ENCODE measurements at regions not wholly inside any gene's neighbourhood (a gene's known extent, or its start where the extent isn't known, plus 50 kb on each side); places are given as distances from the start of the nearest gene placed in this dataset.

DNA sequence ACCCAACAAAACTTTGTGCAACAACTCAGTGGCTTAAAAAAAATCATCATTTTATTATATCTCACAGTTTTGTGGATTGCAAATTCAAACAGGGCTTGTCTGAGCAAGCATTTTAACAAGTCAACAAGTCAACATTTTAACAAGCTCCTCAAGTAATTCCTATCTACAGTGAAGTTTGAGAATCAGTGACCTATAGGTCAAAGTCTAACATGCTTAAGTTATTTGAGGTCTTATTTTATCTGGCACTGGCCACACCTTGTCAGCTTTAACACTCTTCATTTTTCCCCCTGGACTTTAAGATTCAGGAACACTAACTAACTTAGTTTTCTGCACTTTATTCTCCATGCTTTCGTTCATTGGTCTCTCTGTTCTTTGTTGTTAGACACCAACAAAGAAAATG is 71.2 kb upstream of the PELI2 start:
- no peak for TF ChIP-seq CTCF (IDR thresholded peaks at IDR 0.05; ENCODE audit: low read depth, low read length)
- no peaks in the 10 kb centered on the region for H3K9me3 ChIP-seq (ENCODE audit: control insufficient read depth, insufficient read depth, low read length)
- H3K4me3 ChIP-seq (ENCODE audit: low read depth, low read length) = no peak overlapping the region
- POLR2A ChIA-PET = no interaction called here
- no peak overlapping the region for H3K27ac ChIP-seq (ENCODE audit: low read depth, low read length)
- no peak for DNase-seq (ENCODE audit: low read depth, low spot score)
- peaks cover 11% of the 10 kb centered on the region for H3K27me3 ChIP-seq (ENCODE audit: control insufficient read depth, insufficient read depth, low read length)
- CTCF ChIA-PET = no interaction called here

DNA sequence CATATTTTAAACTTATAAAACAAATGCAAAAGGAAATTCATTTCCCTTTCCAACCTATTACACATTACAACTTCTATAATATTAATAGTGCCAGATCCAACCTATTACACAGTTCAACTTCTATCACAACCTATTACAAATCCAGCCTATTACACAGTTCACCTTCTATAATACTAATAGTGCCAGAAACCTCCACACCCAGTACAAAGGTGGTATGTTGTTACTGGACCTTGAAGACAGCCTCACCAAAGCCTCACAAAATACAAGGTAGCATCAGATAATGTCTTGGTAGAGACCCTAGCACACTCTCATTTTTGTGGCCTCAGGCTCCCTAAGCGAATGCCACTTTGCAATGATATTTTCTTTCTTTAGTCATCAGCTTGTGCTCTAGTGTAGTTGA is 68.7 kb upstream of the PELI2 start:
- TF ChIP-seq CTCF (IDR thresholded peaks at IDR 0.05; ENCODE audit: low read depth, low read length) = no peak
- Histone ChIP-seq H3K27me3 (ENCODE audit: control insufficient read depth, insufficient read depth, low read length) (peaks cover 15% of the 10 kb centered on the region), H3K9me3 (ENCODE audit: control insufficient read depth, insufficient read depth, low read length) (no peaks in the 10 kb centered on the region), H3K27ac (ENCODE audit: low read depth, low read length) (no peak overlapping the region), H3K4me3 (ENCODE audit: low read depth, low read length) (no peak overlapping the region)
- DNase-seq (ENCODE audit: low read depth, low spot score) = no peak
- ChIA-PET POLR2A (no interaction called here), CTCF (interaction anchor here (1.1 kb wide), 1 partner anchor 290 kb away, joined by 3 read pairs; no protein-coding TSS in a partner anchor)

DNA sequence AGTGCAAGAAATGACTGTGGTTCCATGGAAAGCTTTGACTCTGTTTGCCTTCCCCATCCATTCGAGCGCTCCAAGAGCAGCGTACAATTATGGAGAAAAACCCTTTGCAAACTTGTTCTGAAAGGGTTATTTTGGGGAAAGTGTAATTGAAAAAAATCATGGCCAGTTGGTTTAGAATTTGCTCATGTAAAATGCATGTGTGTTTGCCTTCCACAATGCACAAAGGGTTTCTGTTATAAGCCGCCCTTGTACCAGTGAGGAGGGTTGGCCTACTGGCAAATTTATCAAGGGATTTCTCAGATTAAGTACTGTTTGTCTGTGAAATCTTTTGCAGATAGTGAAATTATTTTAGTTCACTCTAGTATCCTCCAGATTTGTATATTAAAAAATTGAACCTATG is 62.7 kb upstream of the PELI2 start:
- POLR2A ChIA-PET = no interaction called here
- no peak for TF ChIP-seq CTCF (IDR thresholded peaks at IDR 0.05; ENCODE audit: low read depth, low read length)

GRCh38 chr14:56056031-56056430 is 62.2 kb upstream of the PELI2 start:
- H3K4me3 ChIP-seq (ENCODE audit: low read depth, low read length) = no peak overlapping the region
- ChIA-PET POLR2A (no interaction called here), CTCF (no interaction called here)
- no peak for DNase-seq (ENCODE audit: low read depth, low spot score)
- peaks cover 15% of the 10 kb centered on the region for H3K27me3 ChIP-seq (ENCODE audit: control insufficient read depth, insufficient read depth, low read length)
- no peaks in the 10 kb centered on the region for H3K9me3 ChIP-seq (ENCODE audit: control insufficient read depth, insufficient read depth, low read length)
- no peak for TF ChIP-seq CTCF (IDR thresholded peaks at IDR 0.05; ENCODE audit: low read depth, low read length)
- no peak overlapping the region for H3K27ac ChIP-seq (ENCODE audit: low read depth, low read length)

More for the DNA sequence above, 62.7 kb upstream of the PELI2 start:
- Histone ChIP-seq H3K9me3 (ENCODE audit: control insufficient read depth, insufficient read depth, low read length) (no peaks in the 10 kb centered on the region), H3K4me3 (ENCODE audit: low read depth, low read length) (no peak overlapping the region), H3K27ac (ENCODE audit: low read depth, low read length) (no peak overlapping the region), H3K27me3 (ENCODE audit: control insufficient read depth, insufficient read depth, low read length) (peaks cover 19% of the 10 kb centered on the region)
- no peak for DNase-seq (ENCODE audit: low read depth, low spot score)
- CTCF ChIA-PET = no interaction called here

- TF ChIP-seq CTCF (IDR thresholded peaks at IDR 0.05; ENCODE audit: low read depth, low read length) = no peak
- H3K27ac ChIP-seq (ENCODE audit: low read depth, low read length) = no peak overlapping the region
- ChIA-PET CTCF (no interaction called here), POLR2A (no interaction called here)
- no peak for DNase-seq (ENCODE audit: low read depth, low spot score)
- no peaks in the 10 kb centered on the region for H3K9me3 ChIP-seq (ENCODE audit: control insufficient read depth, insufficient read depth, low read length)
- peaks cover 12% of the 10 kb centered on the region for H3K27me3 ChIP-seq (ENCODE audit: control insufficient read depth, insufficient read depth, low read length)
- H3K4me3 ChIP-seq (ENCODE audit: low read depth, low read length) = no peak overlapping the region
These were observed 61.0 kb upstream of the PELI2 start for GRCh38 chr14:56057071-56057741.

Data from AG04450 (cell line).